Neural progenitor cell (in vitro differentiated cells): ENCODE measurements at regions not wholly inside any gene's neighbourhood (a gene's known extent, or its start where the extent isn't known, plus 50 kb on each side); places are given as distances from the start of the nearest gene placed in this dataset.

Source experiments
- DNase-seq: peaks from one replicate; pipeline ENCODE4 v3.0.0-alpha.2; 2016; ENCODE audit warnings: low spot score
- H2AFZ ChIP-seq: fragments of 200-600 bp; sonication (generic); replicated peaks from 2 replicates; pipeline ENCODE4 v1.6.1; 2016; ENCODE audit warnings: antibody characterized with exemption
- H3F3A ChIP-seq: fragments of 200-600 bp; sonication (generic); 2 replicates; pipeline ENCODE4 v1.6.1; 2016; ENCODE audit warnings: antibody characterized with exemption, low read depth
- H3K27ac ChIP-seq: fragments of 200-600 bp; sonication (generic); 2 replicates; pipeline ENCODE4 v1.5.1; 2016; ENCODE audit warnings: mild to moderate bottlenecking
- H3K27me3 ChIP-seq: fragments of 200-600 bp; sonication (generic); 2 replicates; pipeline ENCODE4 v1.6.1; 2016; ENCODE audit warnings: mild to moderate bottlenecking, moderate library complexity
- H3K36me3 ChIP-seq: fragments of 200-600 bp; sonication (generic); 2 replicates; pipeline ENCODE4 v1.5.1; 2016
- H3K4me1 ChIP-seq: fragments of 200-600 bp; sonication (generic); 2 replicates; pipeline ENCODE4 v1.6.1; 2016; ENCODE audit warnings: mixed run types
- H3K4me2 ChIP-seq: fragments of 200-600 bp; sonication (generic); 2 replicates; pipeline ENCODE4 v1.6.1; 2016
- H3K4me3 ChIP-seq: fragments of 200-600 bp; sonication (generic); 2 replicates; pipeline ENCODE4 v1.5.1; 2016
- H3K79me2 ChIP-seq: fragments of 200-600 bp; sonication (generic); 2 replicates; pipeline ENCODE4 v1.6.1; 2016; ENCODE audit warnings: low read depth
- H3K9ac ChIP-seq: fragments of 200-600 bp; sonication (generic); 2 replicates; pipeline ENCODE4 v1.6.1; 2016
- H3K9me3 ChIP-seq: fragments of 200-600 bp; sonication (generic); 2 replicates; pipeline ENCODE4 v1.5.1; 2016; ENCODE audit warnings: low read depth
- H4K20me1 ChIP-seq: fragments of 200-600 bp; sonication (generic); 2 replicates; pipeline ENCODE4 v1.6.1; 2016; ENCODE audit warnings: low read depth
- H3K27ac Mint-ChIP-seq: 3 replicates; pipeline ENCODE4 v1.8.0; 2021; ENCODE audit warnings: mixed read lengths
- H3K27me3 Mint-ChIP-seq: 2 replicates; pipeline ENCODE4 v1.8.0; 2022; ENCODE audit warnings: low read depth, mild to moderate bottlenecking, inconsistent platforms, moderate library complexity, mixed read lengths; ENCODE audit not compliant: insufficient read depth
- H3K36me3 Mint-ChIP-seq: 3 replicates; pipeline ENCODE4 v1.8.0; 2021; ENCODE audit warnings: mixed read lengths
- H3K4me1 Mint-ChIP-seq: 3 replicates; pipeline ENCODE4 v1.8.0; 2021; ENCODE audit warnings: mixed read lengths
- H3K4me3 Mint-ChIP-seq: 3 replicates; pipeline ENCODE4 v1.8.0; 2021; ENCODE audit warnings: mild to moderate bottlenecking, moderate library complexity, mixed read lengths
- H3K9me3 Mint-ChIP-seq: 3 replicates; pipeline ENCODE4 v1.8.0; 2020; ENCODE audit warnings: mixed read lengths
- CTCF ChIP-seq: fragments of 200-600 bp; sonication (generic); IDR thresholded peaks from 2 replicates; pipeline ENCODE4 v1.5.1; 2017; ENCODE audit warnings: antibody characterized with exemption, mild to moderate bottlenecking
- EZH2 ChIP-seq: fragments of 200-600 bp; sonication (generic); IDR thresholded peaks from 2 replicates; pipeline ENCODE4 v1.6.1; 2017; ENCODE audit warnings: antibody characterized with exemption, mild to moderate bottlenecking, moderate library complexity
- EZH2phosphoT487 ChIP-seq: fragments of 200-600 bp; sonication (generic); IDR thresholded peaks from 2 replicates; pipeline ENCODE4 v1.6.1; 2017; ENCODE audit warnings: antibody characterized with exemption

GRCh38 chr13:107817647-107818287, 397.6 kb downstream of the LIG4 start:
- Histone ChIP-seq H3F3A (no peaks in the 10 kb centered on the region), H4K20me1 (no peaks in the 10 kb centered on the region), H3K4me1 (peaks cover 6% of the 10 kb centered on the region), H3K36me3 (no peaks in the 10 kb centered on the region), H3K79me2 (no peaks in the 10 kb centered on the region), H2AFZ (no peak overlapping the region), H3K4me3 (no peak overlapping the region), H3K9ac (no peak overlapping the region), H3K27me3 (no peaks in the 10 kb centered on the region), H3K4me2 (no peak overlapping the region), H3K9me3 (no peaks in the 10 kb centered on the region), H3K27ac (no peak overlapping the region)
- H3K4me1 Mint-ChIP-seq: peaks cover 3% of the 10 kb centered on the region
- H3K27me3 Mint-ChIP-seq: no peaks in the 10 kb centered on the region
- TF ChIP-seq CTCF: no peak
- H3K27ac Mint-ChIP-seq: no peak overlapping the region
- peak; percentile 6 for DNase-seq
- no peak overlapping the region for H3K4me3 Mint-ChIP-seq
- no peaks in the 10 kb centered on the region for H3K9me3 Mint-ChIP-seq
- H3K36me3 Mint-ChIP-seq: no peaks in the 10 kb centered on the region

- H3K36me3 Mint-ChIP-seq: no peaks in the 10 kb centered on the region
- H3K4me1 ChIP-seq: no peaks in the 10 kb centered on the region
- no peaks in the 10 kb centered on the region for H3K27me3 ChIP-seq
- no peaks in the 10 kb centered on the region for H3K9me3 Mint-ChIP-seq
- H3K27ac ChIP-seq: no peak overlapping the region
- H3K4me3 ChIP-seq: no peak overlapping the region
- TF ChIP-seq EZH2phosphoT487 (no peak), EZH2 (no peak), CTCF (no peak)
- no peak overlapping the region for H3K9ac ChIP-seq
- H3K79me2 ChIP-seq: no peaks in the 10 kb centered on the region
- no peaks in the 10 kb centered on the region for H3K36me3 ChIP-seq
- no peak overlapping the region for H3K4me2 ChIP-seq
- no peak for DNase-seq
- no peak overlapping the region for H3K27ac Mint-ChIP-seq
- no peaks in the 10 kb centered on the region for H3F3A ChIP-seq
- H3K27me3 Mint-ChIP-seq: no peaks in the 10 kb centered on the region
- H3K9me3 ChIP-seq: no peaks in the 10 kb centered on the region
- no peaks in the 10 kb centered on the region for H4K20me1 ChIP-seq
- H3K4me1 Mint-ChIP-seq: no peaks in the 10 kb centered on the region
- no peak overlapping the region for H3K4me3 Mint-ChIP-seq
- no peak overlapping the region for H2AFZ ChIP-seq
Measured at GRCh38 chr13:107812014-107812412, 403.3 kb downstream of the LIG4 start.

GRCh38 chr13:107811233-107812013, 403.9 kb downstream of the LIG4 start:
- Histone ChIP-seq H2AFZ (no peak overlapping the region), H3F3A (no peaks in the 10 kb centered on the region), H3K4me1 (no peaks in the 10 kb centered on the region), H4K20me1 (no peaks in the 10 kb centered on the region), H3K9ac (no peak overlapping the region), H3K79me2 (no peaks in the 10 kb centered on the region), H3K27me3 (no peaks in the 10 kb centered on the region), H3K27ac (no peak overlapping the region), H3K4me2 (no peak overlapping the region), H3K4me3 (no peak overlapping the region), H3K9me3 (no peaks in the 10 kb centered on the region), H3K36me3 (no peaks in the 10 kb centered on the region)
- no peak for DNase-seq
- Mint-ChIP-seq H3K9me3 (no peaks in the 10 kb centered on the region), H3K4me1 (no peaks in the 10 kb centered on the region), H3K27me3 (no peaks in the 10 kb centered on the region), H3K4me3 (no peak overlapping the region), H3K27ac (no peak overlapping the region), H3K36me3 (no peaks in the 10 kb centered on the region)
- TF ChIP-seq CTCF (no peak), EZH2phosphoT487 (no peak), EZH2 (no peak)
